ENCODE measurements at regions not wholly inside any gene's neighbourhood (a gene's known extent, or its start where the extent isn't known, plus 50 kb on each side); places are given as distances from the start of the nearest gene placed in this dataset.

GRCh38 chr2:47262657-47263056 is 86.3 kb upstream of the CALM2 start:
- Histone ChIP-seq H3K9me3 (no peaks in the 10 kb centered on the region), H3K4me3 (ENCODE audit: low read depth in 1 of 2, low read length in 1 of 2) (no peak overlapping the region), H3K27me3 (no peaks in the 10 kb centered on the region), H3K4me1 (ENCODE audit: control insufficient read depth in 1 of 2, insufficient read depth in 1 of 2, low read depth in 1 of 2, low read length in 1 of 2) (peaks cover 0 to 8% of the 10 kb centered on the region in 2 experiments), H3K27ac (no peak overlapping the region), H3K36me3 (no peaks in the 10 kb centered on the region)
- TF ChIP-seq CTCF (IDR thresholded peaks at IDR 0.05), result no peak

- H3K4me1 ChIP-seq (ENCODE audit: control insufficient read depth in 1 of 2, insufficient read depth in 1 of 2, low read depth in 1 of 2, low read length in 1 of 2), result peaks cover 0 to 8% of the 10 kb centered on the region in 2 experiments
- H3K4me3 ChIP-seq (ENCODE audit: low read depth in 1 of 2, low read length in 1 of 2), result no peak overlapping the region
- H3K27ac ChIP-seq, result no peak overlapping the region
- no peaks in the 10 kb centered on the region for H3K27me3 ChIP-seq
- TF ChIP-seq CTCF (IDR thresholded peaks at IDR 0.05), result no peak
- no peaks in the 10 kb centered on the region for H3K36me3 ChIP-seq
- no peaks in the 10 kb centered on the region for H3K9me3 ChIP-seq
Measured at GRCh38 chr2:47260971-47261370, 84.7 kb upstream of the CALM2 start.

GRCh38 chr2:47259829-47260228 is 83.5 kb upstream of the CALM2 start:
- H3K4me3 ChIP-seq (ENCODE audit: low read depth in 1 of 2, low read length in 1 of 2), result no peak overlapping the region

GRCh38 chr2:47257946-47258348 is 81.6 kb upstream of the CALM2 start:
- Histone ChIP-seq H3K27me3 (no peaks in the 10 kb centered on the region), H3K4me3 (ENCODE audit: low read depth in 1 of 2, low read length in 1 of 2) (no peak overlapping the region), H3K27ac (no peak overlapping the region), H3K4me1 (ENCODE audit: control insufficient read depth in 1 of 2, insufficient read depth in 1 of 2, low read depth in 1 of 2, low read length in 1 of 2) (peaks cover 0 to 8% of the 10 kb centered on the region in 2 experiments), H3K9me3 (no peaks in the 10 kb centered on the region), H3K36me3 (no peaks in the 10 kb centered on the region)
- TF ChIP-seq CTCF (IDR thresholded peaks at IDR 0.05), result no peak

More at GRCh38 chr2:47259829-47260228, 83.5 kb upstream of the CALM2 start:
- Histone ChIP-seq H3K4me1 (ENCODE audit: control insufficient read depth in 1 of 2, insufficient read depth in 1 of 2, low read depth in 1 of 2, low read length in 1 of 2) (peaks cover 0 to 8% of the 10 kb centered on the region in 2 experiments), H3K27ac (peak overlapping the region; percentile 55), H3K27me3 (no peaks in the 10 kb centered on the region), H3K36me3 (no peaks in the 10 kb centered on the region), H3K9me3 (no peaks in the 10 kb centered on the region)
- no peak for TF ChIP-seq CTCF (IDR thresholded peaks at IDR 0.05)

GRCh38 chr2:47256416-47257087 is 80.2 kb upstream of the CALM2 start:
- no peaks in the 10 kb centered on the region for H3K36me3 ChIP-seq
- H3K4me3 ChIP-seq (ENCODE audit: low read depth in 1 of 2, low read length in 1 of 2), result no peak overlapping the region
- TF ChIP-seq CTCF (IDR thresholded peaks at IDR 0.05), result no peak
- no peaks in the 10 kb centered on the region for H3K27me3 ChIP-seq
- H3K9me3 ChIP-seq, result no peaks in the 10 kb centered on the region
- peaks cover 0 to 8% of the 10 kb centered on the region in 2 experiments for H3K4me1 ChIP-seq (ENCODE audit: control insufficient read depth in 1 of 2, insufficient read depth in 1 of 2, low read depth in 1 of 2, low read length in 1 of 2)
- no peak overlapping the region for H3K27ac ChIP-seq
